ENCODE measurements at regions not wholly inside any gene's neighbourhood (a gene's known extent, or its start where the extent isn't known, plus 50 kb on each side); places are given as distances from the start of the nearest gene placed in this dataset.

- DNase-seq = peak; percentile 81
Observed at GRCh38 chr4:13118633-13119032, 365.5 kb downstream of the RAB28 start.

GRCh38 chr4:13117185-13117584, 367.0 kb downstream of the RAB28 start:
- no peak for DNase-seq

GRCh38 chr4:13112030-13112429, 372.1 kb downstream of the RAB28 start:
- DNase-seq = no peak

- DNase-seq = no peak
Observed at GRCh38 chr4:13109536-13109935, 374.6 kb downstream of the RAB28 start.

- DNase-seq = peak; percentile 27
Observed at GRCh38 chr4:13108096-13108495, 376.0 kb downstream of the RAB28 start.

- no peak for DNase-seq
Observed at GRCh38 chr4:13103382-13104015, 380.6 kb downstream of the RAB28 start.

- DNase-seq = no peak
Observed at GRCh38 chr4:13102092-13102742, 381.9 kb downstream of the RAB28 start.

- no peak for DNase-seq
Observed at GRCh38 chr4:13097971-13098370, 386.2 kb downstream of the RAB28 start.

- no peak for DNase-seq
Observed at GRCh38 chr4:13095722-13096121, 388.4 kb downstream of the RAB28 start.

- DNase-seq = no peak
Observed at GRCh38 chr4:13093170-13093569, 391.0 kb downstream of the RAB28 start.

- no peak for DNase-seq
Observed at GRCh38 chr4:13092702-13093101, 391.4 kb downstream of the RAB28 start.

- DNase-seq = peak; percentile 27
Observed at GRCh38 chr4:13089659-13089998, 394.5 kb downstream of the RAB28 start.

- no peak for DNase-seq
Observed at GRCh38 chr4:13088726-13089658, 395.1 kb downstream of the RAB28 start.

GRCh38 chr4:13087041-13087440, 397.1 kb downstream of the RAB28 start:
- no peak for DNase-seq

- no peak for DNase-seq
Observed at GRCh38 chr4:13084210-13084609, 399.9 kb downstream of the RAB28 start.

- DNase-seq = peak; percentile 33
Observed at GRCh38 chr4:13081830-13082229, 402.3 kb downstream of the RAB28 start.

GRCh38 chr4:13067077-13067476, 417.1 kb downstream of the RAB28 start:
- DNase-seq = no peak

GRCh38 chr4:13059019-13059418, 425.1 kb downstream of the RAB28 start:
- no peak for DNase-seq

- DNase-seq = no peak
Observed at GRCh38 chr4:13056630-13057189, 427.4 kb downstream of the RAB28 start.

GRCh38 chr4:13054420-13054970, 429.6 kb downstream of the RAB28 start:
- DNase-seq = no peak

- DNase-seq = no peak
Observed at GRCh38 chr4:13047591-13047990, 436.5 kb downstream of the RAB28 start.

GRCh38 chr4:13036841-13037240, 447.3 kb downstream of the RAB28 start:
- no peak for DNase-seq

GRCh38 chr4:13032936-13033335, 451.2 kb downstream of the RAB28 start:
- no peak for DNase-seq

All from DMS53 (cell line).